HG03095 (cell line): ENCODE measurements at regions not wholly inside any gene's neighbourhood (a gene's known extent, or its start where the extent isn't known, plus 50 kb on each side); places are given as distances from the start of the nearest gene placed in this dataset.
"Not testable (repeated sequence)": the region's sequence is repeated elsewhere in the genome, so short reads cannot be mapped to it uniquely, and the experiment has no call there.

Experiments used
- ATAC-seq: cut with Tn5 transposase; IDR thresholded peaks from one replicate; pipeline ENCODE4 v1.9.1; 2021; ENCODE audit warnings: moderate library complexity; ENCODE audit not compliant: unreplicated experiment

DNA sequence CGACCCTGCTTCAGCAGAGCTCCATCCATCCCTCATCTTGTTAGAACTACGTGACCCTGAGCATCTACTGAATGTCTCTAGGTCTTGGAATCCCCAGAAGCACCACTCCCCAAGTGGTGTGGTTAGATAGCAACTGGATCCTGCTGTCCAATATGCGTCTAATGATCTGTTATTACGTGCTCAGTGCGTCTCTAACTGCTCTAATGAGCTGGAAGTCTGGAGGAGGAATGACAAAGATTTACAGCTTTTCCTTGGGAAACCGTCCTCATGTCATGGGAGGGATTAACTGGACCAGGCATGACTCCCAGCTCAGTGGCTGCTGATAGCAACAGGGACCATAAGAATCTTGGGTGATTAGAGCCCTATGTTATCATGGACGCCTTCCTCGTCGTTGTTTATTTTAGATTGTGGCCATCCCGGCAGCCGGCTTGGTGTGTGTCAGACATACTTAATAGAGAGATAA lies 150.9 kb downstream of the HS3ST3B1 start:
- no peak for ATAC-seq

DNA sequence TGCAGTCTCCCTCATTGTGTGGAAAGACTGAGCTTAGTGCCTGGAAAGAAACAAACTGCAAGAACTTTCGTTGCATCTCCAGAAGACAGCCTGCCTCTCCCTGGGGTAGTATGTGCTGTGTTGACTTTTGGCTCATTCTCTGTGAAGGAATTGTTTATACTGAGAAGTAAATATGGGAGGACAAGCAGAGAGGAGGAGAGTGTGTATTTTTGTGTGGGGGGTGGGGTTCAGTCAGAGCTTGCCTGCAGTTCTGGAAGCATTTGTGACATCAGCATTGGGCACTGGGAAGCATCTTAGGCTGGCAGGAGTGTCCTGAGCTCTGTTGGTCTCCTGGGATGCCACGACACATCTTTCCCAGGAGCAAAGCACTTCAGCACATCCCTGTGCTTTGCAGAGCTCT lies 147.9 kb downstream of the HS3ST3B1 start:
- no peak for ATAC-seq

DNA sequence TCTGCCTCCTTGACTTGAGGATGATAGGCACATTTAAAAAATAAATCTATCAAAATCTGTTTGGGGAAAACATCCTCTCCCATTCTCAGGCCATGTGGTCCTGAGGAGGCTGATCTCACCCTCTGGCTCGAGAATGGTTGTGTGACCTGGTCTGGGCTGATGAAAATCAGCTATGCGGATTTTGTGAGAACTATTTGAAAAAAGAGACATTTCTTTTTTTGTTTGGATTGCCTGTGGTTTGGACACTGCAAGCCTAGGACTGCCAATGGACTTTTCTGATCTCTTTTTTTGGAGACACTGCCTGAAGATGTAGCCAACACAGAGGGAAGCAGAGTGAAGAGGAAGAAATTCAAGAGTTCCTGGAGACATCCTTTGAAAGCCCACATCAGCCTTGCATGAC lies 145.9 kb downstream of the HS3ST3B1 start:
- no peak for ATAC-seq

DNA sequence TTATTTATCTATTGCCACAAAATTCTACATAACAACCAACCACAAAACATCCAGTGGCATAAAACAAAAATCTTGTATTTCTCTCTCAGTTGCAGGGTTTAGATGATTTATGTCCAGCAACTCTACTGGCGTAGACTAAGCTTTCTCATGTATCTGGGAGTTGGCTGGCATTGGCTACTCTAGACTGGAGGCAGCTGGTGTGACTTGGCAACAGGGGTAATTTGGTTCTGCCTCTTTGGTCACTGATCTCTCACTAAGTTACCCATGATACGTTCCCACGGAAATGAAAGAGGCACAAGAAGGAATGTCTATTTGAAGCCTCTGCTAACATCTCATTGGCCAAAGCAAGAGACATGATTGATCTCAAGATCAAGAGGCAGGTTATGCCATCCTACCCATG lies 144.0 kb downstream of the HS3ST3B1 start:
- no peak for ATAC-seq

DNA sequence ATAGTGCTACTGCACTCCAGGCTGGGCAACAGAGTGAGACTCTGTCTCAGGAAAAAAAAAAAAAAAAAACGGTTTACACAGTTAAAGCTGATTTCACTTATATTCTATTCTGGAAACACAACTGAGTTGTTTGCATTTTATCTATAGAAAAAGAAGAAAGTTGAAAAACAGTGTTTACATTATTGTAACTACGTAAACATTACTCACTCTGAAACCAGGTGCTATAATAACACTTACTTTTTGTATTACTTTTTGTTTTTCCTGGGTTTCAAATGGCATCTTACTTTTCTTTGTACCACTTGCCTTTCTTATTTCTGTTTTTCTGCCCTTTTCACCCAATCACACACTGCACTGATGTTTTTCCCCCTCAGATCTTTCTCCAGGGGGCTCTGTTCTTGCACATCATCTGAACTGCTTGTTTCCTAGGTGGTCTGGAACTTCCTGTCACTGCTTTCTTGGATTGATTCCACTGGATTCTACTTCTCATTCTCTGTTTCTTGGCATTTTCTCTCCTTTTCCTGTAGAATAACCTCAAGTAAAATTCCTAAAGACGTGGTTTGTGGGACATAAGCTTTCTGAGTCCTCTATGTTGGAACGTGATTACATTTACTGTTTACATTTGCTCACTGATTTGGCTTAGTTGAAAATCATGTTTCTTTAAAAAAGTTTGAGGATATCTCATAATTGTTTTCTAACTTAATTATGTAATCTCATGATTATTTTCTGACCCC lies 142.1 kb downstream of the HS3ST3B1 start:
- no peak for ATAC-seq

DNA sequence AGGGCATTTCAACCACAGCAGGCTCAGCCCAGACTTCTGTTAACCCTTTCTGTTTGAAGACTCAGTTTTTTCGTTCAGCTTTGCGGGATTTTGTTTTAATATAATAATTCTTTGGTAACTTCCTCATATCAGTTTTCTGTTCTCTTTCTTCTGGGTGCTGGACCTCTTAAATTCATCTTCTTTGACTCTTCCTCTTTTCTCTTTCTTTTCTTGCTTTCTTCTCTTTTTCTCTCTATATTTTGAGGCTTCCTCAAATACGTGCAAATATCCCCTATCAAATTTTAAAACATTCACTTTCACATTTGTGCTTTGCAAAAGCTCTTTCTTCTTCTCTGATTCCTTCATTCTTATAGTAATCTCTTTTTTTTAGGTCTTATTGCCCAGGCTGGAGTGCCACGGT lies 136.3 kb downstream of the HS3ST3B1 start:
- no peak for ATAC-seq

DNA sequence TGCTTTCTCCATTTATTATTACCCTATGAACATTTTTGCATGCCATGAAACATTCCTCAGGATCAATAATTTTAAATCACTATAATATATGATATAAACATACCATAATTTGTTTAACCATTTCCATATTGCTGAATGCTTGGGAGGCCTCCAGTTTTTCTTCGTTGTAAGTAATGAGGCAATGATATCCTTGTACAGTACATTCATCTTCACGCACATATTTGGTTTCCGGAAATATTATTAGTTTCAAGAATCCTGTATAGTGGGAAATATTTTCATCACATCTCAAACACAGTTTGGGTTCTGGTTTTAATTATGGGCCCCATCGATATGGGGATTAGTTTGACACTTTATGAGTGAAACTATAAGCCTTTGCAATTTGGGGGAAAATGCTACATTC lies 135.4 kb downstream of the HS3ST3B1 start:
- no peak for ATAC-seq

DNA sequence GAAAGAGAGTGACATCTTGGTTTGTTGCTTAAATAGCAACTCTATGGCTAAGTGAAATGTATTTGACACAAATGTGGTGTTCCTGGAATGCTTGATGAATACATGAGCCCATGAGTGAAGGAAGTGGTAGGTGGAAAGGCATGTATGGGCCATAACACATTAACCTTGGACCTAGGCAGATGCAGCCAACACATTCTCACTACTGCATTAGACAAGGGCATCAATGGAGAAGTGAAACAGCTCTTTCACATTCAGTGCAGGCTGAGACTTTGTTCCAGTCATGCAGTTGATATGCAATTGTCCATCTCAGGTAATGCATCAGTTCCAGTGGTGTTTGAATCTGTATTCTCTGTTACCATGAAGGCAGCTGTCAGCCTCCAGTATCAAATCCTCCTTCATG lies 133.6 kb downstream of the HS3ST3B1 start:
- ATAC-seq = no peak

DNA sequence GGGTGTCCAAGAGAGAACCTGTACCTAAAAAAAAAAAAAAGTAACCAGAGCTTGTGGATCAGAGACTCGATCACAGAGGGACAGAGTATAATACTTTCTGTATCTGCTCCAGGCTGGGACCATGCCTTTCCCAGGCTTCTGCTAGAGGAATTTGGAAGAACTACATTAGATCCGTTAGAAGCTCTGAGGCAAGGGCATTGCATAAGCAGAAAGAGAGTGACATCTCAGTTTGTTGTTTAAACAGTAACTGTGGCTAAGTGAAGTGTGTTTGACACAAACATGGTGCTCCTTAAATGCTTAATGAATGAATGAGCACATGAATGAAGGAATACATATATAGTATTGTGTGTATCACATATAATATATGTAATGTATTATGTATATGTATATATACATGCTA lies 131.2 kb downstream of the HS3ST3B1 start:
- ATAC-seq = no peak

DNA sequence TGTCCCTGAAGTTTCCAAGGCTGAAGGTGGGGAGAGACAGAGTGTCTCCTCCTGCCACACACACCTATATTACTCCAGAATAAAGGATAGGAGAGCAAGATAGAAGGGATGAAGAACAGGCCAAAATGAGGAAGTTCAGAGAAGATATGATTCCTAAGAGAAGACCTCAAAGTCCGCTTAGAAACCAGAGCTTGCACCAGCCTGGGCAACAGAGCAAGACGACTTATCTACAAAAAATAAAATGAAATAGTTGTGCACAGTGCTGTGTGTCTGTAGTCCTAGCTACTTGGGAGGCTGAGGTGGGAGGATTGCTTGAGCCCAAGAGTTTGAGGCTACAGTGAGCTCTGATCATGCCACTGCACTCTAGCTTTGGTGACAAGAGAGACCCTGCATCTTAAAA lies 128.2 kb downstream of the HS3ST3B1 start:
- ATAC-seq = no peak

DNA sequence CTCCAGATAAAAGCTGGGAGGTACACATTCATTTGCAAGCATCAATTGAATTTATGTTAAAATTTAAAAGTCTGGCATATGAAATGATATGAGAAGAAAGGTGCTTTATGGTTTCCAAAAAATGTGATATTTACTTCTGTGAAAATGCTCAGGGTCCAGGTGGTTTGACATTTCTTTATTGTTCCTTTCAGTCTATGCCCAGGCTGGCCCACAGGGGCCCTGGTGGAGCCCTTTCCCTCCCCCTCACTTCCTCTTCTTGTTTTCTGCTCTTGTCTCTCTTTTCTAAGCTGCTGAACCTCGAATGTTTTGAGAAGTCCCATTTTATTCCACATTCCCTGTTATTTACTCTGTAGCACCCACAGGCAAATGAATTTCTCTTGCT lies 127.8 kb downstream of the HS3ST3B1 start:
- no peak for ATAC-seq

DNA sequence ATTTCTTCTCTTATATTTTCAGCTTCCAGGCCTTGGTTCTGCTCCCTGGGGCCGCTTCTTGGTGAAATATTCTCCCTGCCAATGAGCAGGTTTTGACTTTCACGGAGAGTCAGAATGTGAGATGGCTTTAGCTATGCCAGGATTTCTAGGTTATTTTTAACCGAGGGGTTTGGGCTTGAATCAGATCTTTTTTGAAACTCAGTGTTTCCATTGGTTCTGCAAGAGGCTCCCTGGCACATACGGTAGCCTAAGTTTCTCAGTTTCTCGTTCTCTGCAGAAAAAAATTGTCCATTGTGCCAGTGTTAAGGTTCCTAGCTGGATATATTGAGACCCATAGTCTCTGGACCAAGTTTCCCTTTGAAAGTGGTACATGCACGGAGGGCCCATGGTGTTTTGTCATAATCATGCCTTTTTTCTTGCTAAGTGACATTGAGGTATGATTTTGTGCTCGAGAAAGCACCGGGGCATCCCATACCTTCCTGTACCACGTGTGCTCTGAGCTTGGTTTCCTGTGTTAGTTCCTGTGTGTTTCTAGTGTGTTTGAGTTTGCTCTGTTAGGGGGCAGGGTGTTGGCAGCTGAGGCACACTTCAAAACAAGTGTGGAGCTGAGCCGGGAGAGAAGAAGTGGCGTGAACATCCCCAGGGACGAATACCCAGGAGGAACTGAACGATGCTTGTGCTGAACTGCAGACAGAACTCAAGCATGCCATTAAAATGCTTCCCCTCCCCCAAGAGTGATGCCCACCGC lies 127.2 kb downstream of the HS3ST3B1 start:
- ATAC-seq = no peak

DNA sequence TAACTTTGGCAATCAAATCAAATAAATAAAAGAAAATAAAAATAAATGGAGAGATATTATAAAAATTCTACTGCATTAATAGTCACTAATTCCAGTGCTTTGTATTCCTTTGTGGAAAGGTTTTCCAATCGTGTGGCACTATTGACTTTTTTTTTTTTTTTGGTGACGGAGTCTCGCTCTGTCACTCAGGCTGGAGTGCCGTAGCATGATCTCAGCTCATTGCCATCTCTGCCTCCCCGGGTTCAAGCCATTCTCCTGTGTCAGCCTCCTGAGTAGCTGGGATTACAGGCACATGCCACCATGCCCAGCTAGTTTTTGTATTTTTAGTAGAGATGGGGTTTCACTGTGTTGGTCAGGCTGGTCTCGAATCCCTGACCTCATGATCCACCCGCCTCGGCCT lies 122.3 kb downstream of the HS3ST3B1 start:
- ATAC-seq = not testable (repeated sequence)

DNA sequence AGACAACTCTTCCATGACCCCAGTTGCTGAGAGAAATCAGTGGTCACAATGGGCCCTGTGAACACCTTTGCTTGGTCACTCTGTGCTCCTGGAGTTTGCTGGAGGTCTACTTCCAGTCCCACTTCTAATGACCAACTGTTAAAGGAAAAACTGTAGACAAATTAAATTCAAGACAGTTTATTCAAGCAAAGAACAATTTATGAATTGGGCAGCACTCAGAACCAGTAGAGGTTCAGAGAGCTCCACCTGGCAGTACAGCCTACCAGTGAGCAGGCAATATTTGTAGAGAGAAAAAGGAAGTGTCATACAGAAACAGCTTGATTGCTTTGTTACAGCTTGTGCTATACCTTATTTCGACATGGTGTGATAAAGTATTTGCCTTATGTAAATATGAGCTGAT lies 116.5 kb downstream of the HS3ST3B1 start:
- ATAC-seq = no peak

DNA sequence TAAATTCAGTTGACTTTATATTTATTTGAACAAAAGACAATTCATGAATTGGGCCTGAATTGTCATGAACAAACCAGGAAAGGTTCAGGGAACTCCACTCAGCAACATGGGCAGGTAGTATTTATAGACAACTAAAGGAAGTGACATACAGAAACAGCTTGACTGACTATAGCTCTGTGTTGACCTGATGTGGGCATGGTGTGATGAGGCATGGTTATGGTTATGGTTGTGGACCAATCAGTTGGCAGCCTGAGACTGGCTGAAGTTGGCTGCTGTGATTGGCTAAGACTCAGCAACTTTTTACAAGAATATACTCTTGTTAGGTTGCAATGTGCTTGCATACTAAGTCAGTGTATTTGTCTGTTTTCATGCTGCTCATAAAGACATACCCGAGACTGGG lies 108.4 kb downstream of the HS3ST3B1 start:
- no peak for ATAC-seq

DNA sequence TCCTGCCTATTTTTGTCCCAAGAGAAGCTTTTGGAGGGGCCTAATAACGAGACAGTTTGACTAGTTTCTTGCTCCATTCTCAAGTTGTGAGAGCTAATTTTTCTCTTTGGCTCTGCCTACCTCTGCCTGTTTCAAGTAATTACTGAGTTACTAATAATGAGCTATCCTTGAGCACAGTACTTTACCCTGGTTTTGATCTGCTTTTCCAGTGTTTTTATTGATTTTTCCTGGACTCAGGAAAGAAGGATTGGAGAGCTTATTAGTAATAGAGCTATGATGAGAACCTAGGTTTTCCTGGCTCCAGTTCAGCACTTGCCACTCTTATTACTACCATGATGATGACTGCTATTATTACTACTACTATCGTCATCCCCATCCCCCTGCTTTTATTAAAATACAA lies 106.7 kb downstream of the HS3ST3B1 start:
- no peak for ATAC-seq

DNA sequence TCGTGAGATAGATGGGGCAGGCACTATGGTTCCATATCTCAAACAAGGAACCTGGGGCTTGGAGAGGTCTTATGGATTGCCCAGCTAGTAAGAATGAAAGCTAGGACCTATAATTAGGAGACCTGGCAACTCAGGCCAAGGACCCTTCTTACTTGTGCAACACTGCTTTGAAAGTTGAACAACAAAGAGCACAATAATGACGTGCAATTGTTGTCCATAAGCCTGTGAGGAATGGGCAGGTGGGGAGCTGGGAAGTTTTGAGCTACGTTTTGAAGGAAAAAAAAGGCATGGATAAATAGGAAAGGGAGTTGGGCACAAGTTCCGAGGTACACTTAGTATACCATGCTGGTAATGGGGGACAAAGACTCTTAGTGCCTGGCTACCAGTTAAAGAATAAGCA lies 104.3 kb downstream of the HS3ST3B1 start:
- ATAC-seq = no peak
